Cerebellar nuclear complex (tissue), 1 donor: ENCODE measurements at regions not wholly inside any gene's neighbourhood (a gene's known extent, or its start where the extent isn't known, plus 50 kb on each side); places are given as distances from the start of the nearest gene placed in this dataset.
"Not testable (repeated sequence)": the region's sequence is repeated elsewhere in the genome, so short reads cannot be mapped to it uniquely, and the experiment has no call there.

Experiments used
- DNase-seq, 2 experiments: peaks; one replicate each; lab custom pipeline; 2025; lab: John Stamatoyannopoulos, UW

- no peak for DNase-seq
These were observed 404.7 kb upstream of the PODXL start for GRCh38 chr7:131961054-131961680.

- no peak for DNase-seq
These were observed 402.8 kb upstream of the PODXL start for GRCh38 chr7:131959106-131959812.

- DNase-seq: no peak
These were observed 401.1 kb upstream of the PODXL start for GRCh38 chr7:131957338-131958020.

GRCh38 chr7:131956864-131957263, 400.4 kb upstream of the PODXL start:
- DNase-seq: no peak

- DNase-seq: no peak
These were observed 399.3 kb upstream of the PODXL start for GRCh38 chr7:131955679-131956078.

GRCh38 chr7:131953184-131953583, 396.8 kb upstream of the PODXL start:
- no peak for DNase-seq

- DNase-seq: no peak
These were observed 395.9 kb upstream of the PODXL start for GRCh38 chr7:131952365-131952764.

GRCh38 chr7:131950758-131951157, 394.3 kb upstream of the PODXL start:
- no peak for DNase-seq

GRCh38 chr7:131949659-131950058, 393.2 kb upstream of the PODXL start:
- no peak for DNase-seq

- DNase-seq: no peak
These were observed 392.1 kb upstream of the PODXL start for GRCh38 chr7:131948434-131949053.

- no peak for DNase-seq
These were observed 391.2 kb upstream of the PODXL start for GRCh38 chr7:131947661-131948060.

GRCh38 chr7:131945957-131946544, 389.6 kb upstream of the PODXL start:
- DNase-seq: no peak

- DNase-seq: no peak
These were observed 389.0 kb upstream of the PODXL start for GRCh38 chr7:131945313-131945911.

- no peak for DNase-seq
These were observed 388.2 kb upstream of the PODXL start for GRCh38 chr7:131944556-131945069.

- DNase-seq: no peak
These were observed 387.2 kb upstream of the PODXL start for GRCh38 chr7:131943646-131944045.

- no peak for DNase-seq
These were observed 386.8 kb upstream of the PODXL start for GRCh38 chr7:131943211-131943610.

- no peak for DNase-seq
These were observed 386.1 kb upstream of the PODXL start for GRCh38 chr7:131942287-131943150.

- no peak for DNase-seq
These were observed 384.9 kb upstream of the PODXL start for GRCh38 chr7:131941291-131941690.

GRCh38 chr7:131940621-131941165, 384.3 kb upstream of the PODXL start:
- DNase-seq: no peak

GRCh38 chr7:131938788-131939187, 382.4 kb upstream of the PODXL start:
- not testable (repeated sequence) for DNase-seq
